ENCODE measurements at regions not wholly inside any gene's neighbourhood (a gene's known extent, or its start where the extent isn't known, plus 50 kb on each side); places are given as distances from the start of the nearest gene placed in this dataset.

DNA sequence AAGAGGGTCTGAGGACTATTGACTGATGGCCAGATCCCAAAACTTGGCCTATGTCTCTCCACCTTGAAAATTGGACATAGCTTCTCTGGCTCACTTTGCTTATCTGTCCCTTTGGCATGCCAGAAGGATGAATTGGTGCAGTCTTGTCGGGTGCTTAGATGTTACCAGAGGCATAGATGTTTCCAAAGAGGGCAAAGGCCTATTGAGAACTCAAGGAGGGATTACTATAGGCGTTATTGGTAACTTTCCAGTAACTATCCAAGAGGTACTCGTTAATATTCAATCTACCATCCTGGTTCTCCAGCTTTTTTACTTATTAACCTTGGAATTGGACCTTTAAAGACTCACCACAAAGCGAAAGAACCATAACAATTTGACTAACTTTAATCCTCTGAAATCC is 368.3 kb upstream of the ESRRG start:
- TF ChIP-seq, protein P1, sequence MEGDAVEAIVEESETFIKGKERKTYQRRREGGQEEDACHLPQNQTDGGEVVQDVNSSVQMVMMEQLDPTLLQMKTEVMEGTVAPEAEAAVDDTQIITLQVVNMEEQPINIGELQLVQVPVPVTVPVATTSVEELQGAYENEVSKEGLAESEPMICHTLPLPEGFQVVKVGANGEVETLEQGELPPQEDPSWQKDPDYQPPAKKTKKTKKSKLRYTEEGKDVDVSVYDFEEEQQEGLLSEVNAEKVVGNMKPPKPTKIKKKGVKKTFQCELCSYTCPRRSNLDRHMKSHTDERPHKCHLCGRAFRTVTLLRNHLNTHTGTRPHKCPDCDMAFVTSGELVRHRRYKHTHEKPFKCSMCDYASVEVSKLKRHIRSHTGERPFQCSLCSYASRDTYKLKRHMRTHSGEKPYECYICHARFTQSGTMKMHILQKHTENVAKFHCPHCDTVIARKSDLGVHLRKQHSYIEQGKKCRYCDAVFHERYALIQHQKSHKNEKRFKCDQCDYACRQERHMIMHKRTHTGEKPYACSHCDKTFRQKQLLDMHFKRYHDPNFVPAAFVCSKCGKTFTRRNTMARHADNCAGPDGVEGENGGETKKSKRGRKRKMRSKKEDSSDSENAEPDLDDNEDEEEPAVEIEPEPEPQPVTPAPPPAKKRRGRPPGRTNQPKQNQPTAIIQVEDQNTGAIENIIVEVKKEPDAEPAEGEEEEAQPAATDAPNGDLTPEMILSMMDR (IDR thresholded peaks at IDR 0.05), result no peak
- no peak for TF ChIP-seq POLR2A (IDR thresholded peaks at IDR 0.05)
